K562 (cell line): ENCODE measurements at regions not wholly inside any gene's neighbourhood (a gene's known extent, or its start where the extent isn't known, plus 50 kb on each side); places are given as distances from the start of the nearest gene placed in this dataset.

Source experiments
- ATAC-seq: fragments of 200-7000 bp; cut with Tn5 transposase; 3 replicates; pipeline ENCODE4 v1.9.1; 2020; ENCODE audit warnings: moderate library complexity
- BruUV-seq: library from RNA; stranded (reverse); fragments of 400-500 nt; replicated peaks from 2 replicates; lab custom pipeline; 2021; lab: Mats Ljungman, UMichigan
- CTCF ChIA-PET: fragments of 300-600 bp; formaldehyde crosslinking; extraction: SDS; loops from one replicate; lab custom pipeline; 2021; ENCODE audit warnings: low intra/inter-chr PET ratio; lab: Yijun Ruan, JAX
- POLR2A ChIA-PET: fragments of 300-600, 350-650 bp; sonication (Branson Sonifier 250); formaldehyde crosslinking; extraction: SDS; loops from one replicate; lab custom pipeline; 2021; ENCODE audit warnings: antibody characterized with exemption, inconsistent platforms; lab: Yijun Ruan, JAX
- DNase-seq, 4 experiments: peaks; one replicate each; pipeline versions ENCODE4 v3.0.0 to v3.0.0-alpha.2; 2011 to 2018; ENCODE audit warnings: low spot score in 3 of 4, mixed read lengths in 3 of 4; ENCODE audit errors: extremely low read depth in 1 of 4
- FAIRE-seq: peaks from 2 replicates; lab custom pipeline; 2011; peaks lifted over from hg19 to GRCh38; lab: Jason Lieb, UNC
- H2AFZ ChIP-seq: 2 replicates; pipeline ENCODE4 v1.6.0; 2011; ENCODE audit warnings: low read depth, low read length, control low read depth, inconsistent platforms
- H3K27ac ChIP-seq: fragments of 200-600 bp; 3 replicates; pipeline ENCODE4 v1.8.0; 2011; ENCODE audit warnings: low read depth, mild to moderate bottlenecking, control low read depth, inconsistent platforms, low read length, moderate library complexity, mixed read lengths; ENCODE audit errors: extremely low read depth
- H3K27me3 ChIP-seq, 2 experiments: fragments of 300-600 bp in 1 of 2; 2 replicates in 1 of 2; 3 replicates in 1 of 2; pipeline versions ENCODE4 v1.6.0 to v1.8.0; 2011; ENCODE audit warnings: inconsistent platforms in 2 of 2, low read length in 2 of 2, mild to moderate bottlenecking in 1 of 2, mixed read lengths in 1 of 2, moderate library complexity in 1 of 2; ENCODE audit not compliant: control insufficient read depth in 2 of 2, insufficient read depth in 2 of 2
- H3K36me3 ChIP-seq: fragments of 300-600 bp; 3 replicates; pipeline ENCODE4 v1.8.0; 2011; ENCODE audit warnings: mild to moderate bottlenecking, low read length, inconsistent platforms; ENCODE audit not compliant: control insufficient read depth, insufficient read depth
- H3K4me1 ChIP-seq, 2 experiments: fragments of 200-600 bp in 1 of 2; replicated peaks in 1 of 2; 2 replicates in 1 of 2; 3 replicates in 1 of 2; pipeline versions ENCODE4 v1.5.1 to v1.8.0; 2011; ENCODE audit warnings: inconsistent platforms in 2 of 2, low read length in 2 of 2, mild to moderate bottlenecking in 1 of 2, mixed read lengths in 1 of 2, moderate library complexity in 1 of 2; ENCODE audit not compliant: control insufficient read depth in 2 of 2, insufficient read depth in 2 of 2
- H3K4me2 ChIP-seq: 2 replicates; pipeline ENCODE4 v1.6.1; 2011; ENCODE audit warnings: low read length, control low read depth, inconsistent platforms, mixed read lengths; ENCODE audit not compliant: insufficient read depth
- H3K4me3 ChIP-seq: fragments of 200-600 bp; sonication (generic), shearing (Covaris generic); 2 replicates; pipeline ENCODE4 v1.5.1; 2016; ENCODE audit warnings: control low read depth, inconsistent platforms
- H3K79me2 ChIP-seq: fragments of 200-600 bp; 3 replicates; pipeline ENCODE4 v1.8.0; 2011; ENCODE audit warnings: low read length, inconsistent platforms; ENCODE audit not compliant: control insufficient read depth, insufficient read depth
- H3K9ac ChIP-seq, 2 experiments: 2 replicates each; pipeline versions ENCODE4 v1.6.0 to v1.6.1; 2011; ENCODE audit warnings: low read depth in 2 of 2, low read length in 2 of 2, control low read depth in 1 of 2, inconsistent platforms in 1 of 2, mild to moderate bottlenecking in 1 of 2, mixed read lengths in 1 of 2; ENCODE audit not compliant: insufficient read depth in 1 of 2
- H3K9me1 ChIP-seq: one replicate; pipeline ENCODE4 v1.6.0; 2011; ENCODE audit warnings: inconsistent platforms, mild to moderate bottlenecking, low read length, moderate library complexity; ENCODE audit not compliant: control insufficient read depth, insufficient read depth
- H3K9me3 ChIP-seq: replicated peaks from 2 replicates; pipeline ENCODE4 v1.5.1; 2011; ENCODE audit warnings: low read depth, low read length, inconsistent platforms; ENCODE audit not compliant: control insufficient read depth, insufficient read depth
- H4K20me1 ChIP-seq: replicated peaks from 2 replicates; pipeline ENCODE4 v1.6.1; 2011; ENCODE audit warnings: low read length, inconsistent platforms, mixed read lengths; ENCODE audit not compliant: control insufficient read depth, insufficient read depth
- CBX3 ChIP-seq, 2 experiments: IDR thresholded peaks; 1 replicate in 1 of 2; 2 replicates in 1 of 2; pipeline ENCODE4 v1.6.1; 2012; ENCODE audit warnings: inconsistent platforms in 2 of 2, low read length in 2 of 2, borderline replicate concordance in 1 of 2, control low read depth in 1 of 2
- HDAC2 ChIP-seq: fragments of 450-650 bp; IDR thresholded peaks from 2 replicates; pipeline ENCODE4 v1.6.1; 2016; ENCODE audit warnings: mild to moderate bottlenecking
- HDAC3 ChIP-seq: fragments of 450-650 bp; IDR thresholded peaks from 2 replicates; pipeline ENCODE4 v1.6.1; 2018; ENCODE audit warnings: borderline replicate concordance, mild to moderate bottlenecking, moderate library complexity; ENCODE audit not compliant: partially characterized antibody
- IRF2 ChIP-seq: sonication (generic); formaldehyde crosslinking; IDR thresholded peaks from 2 replicates; pipeline ENCODE4 v1.8.1; 2022; ENCODE audit warnings: mild to moderate bottlenecking, missing genetic modification reagents
- PCBP1 ChIP-seq: fragments of 200-400 bp; formaldehyde crosslinking; IDR thresholded peaks from 2 replicates; pipeline ENCODE4 v1.6.1; 2018; ENCODE audit warnings: mild to moderate bottlenecking, low read depth, low read length; ENCODE audit not compliant: poor library complexity, severe bottlenecking
- PPARD ChIP-seq: fragments of 250-450 bp; sonication (Bioruptor Pico); IDR thresholded peaks from 2 replicates; pipeline ENCODE4 v1.8.0; 2022; ENCODE audit warnings: inconsistent platforms, mild to moderate bottlenecking, moderate library complexity
- SMARCA5 ChIP-seq: fragments of 450-650 bp; IDR thresholded peaks from 2 replicates; pipeline ENCODE4 v1.6.1; 2016
- TGIF2 ChIP-seq: sonication (generic); formaldehyde crosslinking; IDR thresholded peaks from 2 replicates; pipeline ENCODE4 v1.8.1; 2022; ENCODE audit warnings: mild to moderate bottlenecking, missing genetic modification reagents, moderate library complexity
- TRIM28 ChIP-seq: fragments of 450-650 bp; IDR thresholded peaks from 2 replicates; pipeline ENCODE4 v1.6.1; 2017
- ZNF316 ChIP-seq: fragments of 450-650 bp; IDR thresholded peaks from 2 replicates; pipeline ENCODE4 v1.6.1; 2016
- ZNF57 ChIP-seq: fragments of 450-650 bp; formaldehyde crosslinking; IDR thresholded peaks from 2 replicates; pipeline ENCODE4 v1.4.0; 2020; ENCODE audit warnings: mild to moderate bottlenecking, moderate library complexity
- WGBS: fragments of 100-300 bp; shearing (Covaris generic); methylation state at CpG from one replicate; pipeline ENCODE4 v1.1.6; 2016; ENCODE audit warnings: low coverage, mixed read lengths; ENCODE audit not compliant: insufficient coverage; ENCODE audit errors: missing lambda C conversion rate; 5-methylcytosine and 5-hydroxymethylcytosine counted together
- in situ Hi-C: fragments of 300-500 bp; cut with MboI; formaldehyde crosslinking; loops from 4 replicates; pipeline ENCODE4 v1.15.0; 2018; ENCODE audit warnings: inconsistent platforms, mixed read lengths
- intact Hi-C: fragments of 100-400 bp; cut with micrococcal nuclease; formaldehyde crosslinking; loops from 2 replicates; pipeline ENCODE4 v1.14.2; 2022
- TF ChIP-seq, protein P1 (sequence below): fragments of 450-650 bp; IDR thresholded peaks from 2 replicates; pipeline ENCODE4 v1.6.1; 2016; ENCODE audit warnings: borderline replicate concordance
- TF ChIP-seq, protein P2 (sequence below): fragments of 450-650 bp; IDR thresholded peaks from 2 replicates; pipeline ENCODE4 v1.6.1; 2016; ENCODE audit warnings: antibody characterized with exemption
- TF ChIP-seq, protein P3 (sequence below): fragments of 250-450 bp; sonication (Bioruptor Pico); IDR thresholded peaks from 2 replicates; pipeline ENCODE4 v1.4.0; 2020

DNA sequence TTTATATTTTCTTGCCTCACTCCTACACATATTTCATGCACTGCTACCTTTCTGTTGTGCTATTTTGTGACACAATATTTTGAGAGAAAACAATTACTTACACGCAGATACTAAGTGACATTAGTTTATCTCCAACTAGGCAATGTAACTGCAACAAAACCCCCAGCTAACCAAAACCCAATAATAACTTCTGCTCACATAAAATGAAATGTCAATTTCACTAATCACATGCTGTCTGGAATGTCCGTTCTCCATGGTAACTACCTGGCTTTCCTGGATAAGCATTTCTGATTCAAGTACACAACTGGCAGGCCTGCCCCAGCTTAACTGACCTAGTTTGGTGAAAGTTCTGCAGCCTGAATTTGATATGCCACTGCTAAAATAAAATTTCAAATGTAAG is 313.5 kb downstream of the TMA16 start (continued):
- TF ChIP-seq, protein P1, sequence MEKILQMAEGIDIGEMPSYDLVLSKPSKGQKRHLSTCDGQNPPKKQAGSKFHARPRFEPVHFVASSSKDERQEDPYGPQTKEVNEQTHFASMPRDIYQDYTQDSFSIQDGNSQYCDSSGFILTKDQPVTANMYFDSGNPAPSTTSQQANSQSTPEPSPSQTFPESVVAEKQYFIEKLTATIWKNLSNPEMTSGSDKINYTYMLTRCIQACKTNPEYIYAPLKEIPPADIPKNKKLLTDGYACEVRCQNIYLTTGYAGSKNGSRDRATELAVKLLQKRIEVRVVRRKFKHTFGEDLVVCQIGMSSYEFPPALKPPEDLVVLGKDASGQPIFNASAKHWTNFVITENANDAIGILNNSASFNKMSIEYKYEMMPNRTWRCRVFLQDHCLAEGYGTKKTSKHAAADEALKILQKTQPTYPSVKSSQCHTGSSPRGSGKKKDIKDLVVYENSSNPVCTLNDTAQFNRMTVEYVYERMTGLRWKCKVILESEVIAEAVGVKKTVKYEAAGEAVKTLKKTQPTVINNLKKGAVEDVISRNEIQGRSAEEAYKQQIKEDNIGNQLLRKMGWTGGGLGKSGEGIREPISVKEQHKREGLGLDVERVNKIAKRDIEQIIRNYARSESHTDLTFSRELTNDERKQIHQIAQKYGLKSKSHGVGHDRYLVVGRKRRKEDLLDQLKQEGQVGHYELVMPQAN: no peak
- TF ChIP-seq IRF2 (CRISPR knock-in tag) (no peak), TRIM28 (no peak), PPARD (CRISPR knock-in tag) (no peak), SMARCA5 (no peak), ZNF316 (no peak)
- TF ChIP-seq, protein P2, sequence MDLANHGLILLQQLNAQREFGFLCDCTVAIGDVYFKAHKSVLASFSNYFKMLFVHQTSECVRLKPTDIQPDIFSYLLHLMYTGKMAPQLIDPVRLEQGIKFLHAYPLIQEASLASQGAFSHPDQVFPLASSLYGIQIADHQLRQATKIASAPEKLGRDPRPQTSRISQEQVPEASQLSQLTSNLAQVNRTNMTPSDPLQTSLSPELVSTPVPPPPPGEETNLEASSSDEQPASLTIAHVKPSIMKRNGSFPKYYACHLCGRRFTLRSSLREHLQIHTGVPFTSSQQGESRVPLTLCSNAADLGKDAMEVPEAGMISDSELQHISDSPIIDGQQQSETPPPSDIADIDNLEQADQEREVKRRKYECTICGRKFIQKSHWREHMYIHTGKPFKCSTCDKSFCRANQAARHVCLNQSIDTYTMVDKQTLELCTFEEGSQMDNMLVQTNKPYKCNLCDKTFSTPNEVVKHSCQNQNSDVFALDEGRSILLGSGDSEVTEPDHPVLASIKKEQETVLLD: no peak

DNA sequence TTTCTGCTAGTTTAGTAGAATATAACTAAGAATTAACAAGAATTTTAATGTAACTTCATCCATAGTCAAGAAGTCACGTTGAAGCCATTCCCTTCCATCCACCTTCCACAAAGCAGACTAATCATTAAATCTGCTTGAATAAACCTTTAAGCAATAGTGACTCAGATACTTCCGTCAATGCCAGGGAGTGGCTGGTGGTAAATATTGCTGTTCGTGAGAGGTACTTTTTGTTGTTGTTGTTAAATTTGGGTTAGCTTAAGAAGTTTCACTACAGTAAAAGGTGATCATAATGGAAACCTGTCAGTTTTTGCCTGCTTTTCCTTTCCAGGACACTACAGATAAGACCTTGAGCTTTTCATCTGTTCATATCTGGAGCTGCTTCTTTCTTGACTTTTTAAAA is 316.3 kb downstream of the TMA16 start:
- ChIA-PET POLR2A (interaction anchor here (0.7 kb wide), 1 partner anchor 150 kb away, joined by 3 read pairs; no protein-coding TSS in a partner anchor), CTCF (no interaction called here)
- Histone ChIP-seq H3K9ac (no peak overlapping the region), H2AFZ (no peak overlapping the region), H3K27me3 (no peaks in the 10 kb centered on the region), H3K9me1 (no peaks in the 10 kb centered on the region), H3K27ac (no peak overlapping the region), H3K9me3 (no peaks in the 10 kb centered on the region), H3K4me3 (no peak overlapping the region), H4K20me1 (no peaks in the 10 kb centered on the region), H3K79me2 (no peaks in the 10 kb centered on the region), H3K36me3 (no peaks in the 10 kb centered on the region), H3K4me1 (no peaks in the 10 kb centered on the region), H3K4me2 (no peak overlapping the region)
- ATAC-seq (no peak), FAIRE-seq (no peak), DNase-seq (no peak)
- BruUV-seq: no TSS peak
- intact Hi-C loops: no loop called here
- in situ Hi-C loops: no loop called here
- WGBS: 0% methylated on average over 3 of the region's 3 CpGs
- TF ChIP-seq TGIF2 (CRISPR knock-in tag) (no peak), HDAC2 (no peak), ZNF57 (CRISPR knock-in tag) (no peak), CBX3 (IDR thresholded peaks at IDR 0.05; ENCODE audit: borderline replicate concordance in 1 of 2, low read length in 2 of 2) (no peak), IRF2 (CRISPR knock-in tag) (no peak), PCBP1 (no peak), HDAC3 (no peak)
- TF ChIP-seq, protein P3, sequence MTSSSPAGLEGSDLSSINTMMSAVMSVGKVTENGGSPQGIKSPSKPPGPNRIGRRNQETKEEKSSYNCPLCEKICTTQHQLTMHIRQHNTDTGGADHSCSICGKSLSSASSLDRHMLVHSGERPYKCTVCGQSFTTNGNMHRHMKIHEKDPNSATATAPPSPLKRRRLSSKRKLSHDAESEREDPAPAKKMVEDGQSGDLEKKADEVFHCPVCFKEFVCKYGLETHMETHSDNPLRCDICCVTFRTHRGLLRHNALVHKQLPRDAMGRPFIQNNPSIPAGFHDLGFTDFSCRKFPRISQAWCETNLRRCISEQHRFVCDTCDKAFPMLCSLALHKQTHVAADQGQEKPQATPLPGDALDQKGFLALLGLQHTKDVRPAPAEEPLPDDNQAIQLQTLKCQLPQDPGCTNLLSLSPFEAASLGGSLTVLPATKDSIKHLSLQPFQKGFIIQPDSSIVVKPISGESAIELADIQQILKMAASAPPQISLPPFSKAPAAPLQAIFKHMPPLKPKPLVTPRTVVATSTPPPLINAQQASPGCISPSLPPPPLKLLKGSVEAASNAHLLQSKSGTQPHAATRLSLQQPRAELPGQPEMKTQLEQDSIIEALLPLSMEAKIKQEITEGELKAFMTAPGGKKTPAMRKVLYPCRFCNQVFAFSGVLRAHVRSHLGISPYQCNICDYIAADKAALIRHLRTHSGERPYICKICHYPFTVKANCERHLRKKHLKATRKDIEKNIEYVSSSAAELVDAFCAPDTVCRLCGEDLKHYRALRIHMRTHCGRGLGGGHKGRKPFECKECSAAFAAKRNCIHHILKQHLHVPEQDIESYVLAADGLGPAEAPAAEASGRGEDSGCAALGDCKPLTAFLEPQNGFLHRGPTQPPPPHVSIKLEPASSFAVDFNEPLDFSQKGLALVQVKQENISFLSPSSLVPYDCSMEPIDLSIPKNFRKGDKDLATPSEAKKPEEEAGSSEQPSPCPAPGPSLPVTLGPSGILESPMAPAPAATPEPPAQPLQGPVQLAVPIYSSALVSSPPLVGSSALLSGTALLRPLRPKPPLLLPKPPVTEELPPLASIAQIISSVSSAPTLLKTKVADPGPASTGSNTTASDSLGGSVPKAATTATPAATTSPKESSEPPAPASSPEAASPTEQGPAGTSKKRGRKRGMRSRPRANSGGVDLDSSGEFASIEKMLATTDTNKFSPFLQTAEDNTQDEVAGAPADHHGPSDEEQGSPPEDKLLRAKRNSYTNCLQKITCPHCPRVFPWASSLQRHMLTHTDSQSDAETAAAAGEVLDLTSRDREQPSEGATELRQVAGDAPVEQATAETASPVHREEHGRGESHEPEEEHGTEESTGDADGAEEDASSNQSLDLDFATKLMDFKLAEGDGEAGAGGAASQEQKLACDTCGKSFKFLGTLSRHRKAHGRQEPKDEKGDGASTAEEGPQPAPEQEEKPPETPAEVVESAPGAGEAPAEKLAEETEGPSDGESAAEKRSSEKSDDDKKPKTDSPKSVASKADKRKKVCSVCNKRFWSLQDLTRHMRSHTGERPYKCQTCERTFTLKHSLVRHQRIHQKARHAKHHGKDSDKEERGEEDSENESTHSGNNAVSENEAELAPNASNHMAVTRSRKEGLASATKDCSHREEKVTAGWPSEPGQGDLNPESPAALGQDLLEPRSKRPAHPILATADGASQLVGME: no peak
